Activated CD4-positive, alpha-beta T cell treated with anti-CD3 and anti-CD28 coated beads, Interleukin-2, Interleukin-4, amounts not matched to agents 100 ng/mL and 50 ng/mL, durations not matched to agents 16 hours and 8 hours (primary cell): ENCODE measurements at regions not wholly inside any gene's neighbourhood (a gene's known extent, or its start where the extent isn't known, plus 50 kb on each side); places are given as distances from the start of the nearest gene placed in this dataset.
"Not testable (repeated sequence)": the region's sequence is repeated elsewhere in the genome, so short reads cannot be mapped to it uniquely, and the experiment has no call there.

Experiments
- DNase-seq: peaks from one replicate; pipeline ENCODE4 v3.0.0-alpha.2; 2020; ENCODE audit warnings: low spot score

DNA sequence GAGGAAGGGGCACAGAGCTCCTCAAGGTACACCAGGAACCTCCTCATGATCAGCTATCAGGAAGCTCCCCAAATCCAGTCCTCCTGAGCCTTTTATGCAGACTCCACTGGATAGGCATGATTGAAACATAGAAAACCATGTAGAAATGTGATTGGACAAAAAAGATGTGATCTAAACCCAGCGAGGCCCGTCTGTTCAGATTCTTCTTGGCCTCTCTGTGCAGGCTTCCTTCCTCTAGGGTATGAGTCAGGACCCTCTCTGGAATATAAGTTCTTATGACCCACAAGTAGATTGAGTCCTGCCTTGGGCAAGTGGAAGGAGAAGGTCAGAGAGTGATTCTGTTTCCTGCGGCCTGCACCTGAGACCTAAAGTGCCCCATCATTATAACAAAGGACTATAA lies 166.3 kb downstream of the PHLDA1 start:
- no peak for DNase-seq

DNA sequence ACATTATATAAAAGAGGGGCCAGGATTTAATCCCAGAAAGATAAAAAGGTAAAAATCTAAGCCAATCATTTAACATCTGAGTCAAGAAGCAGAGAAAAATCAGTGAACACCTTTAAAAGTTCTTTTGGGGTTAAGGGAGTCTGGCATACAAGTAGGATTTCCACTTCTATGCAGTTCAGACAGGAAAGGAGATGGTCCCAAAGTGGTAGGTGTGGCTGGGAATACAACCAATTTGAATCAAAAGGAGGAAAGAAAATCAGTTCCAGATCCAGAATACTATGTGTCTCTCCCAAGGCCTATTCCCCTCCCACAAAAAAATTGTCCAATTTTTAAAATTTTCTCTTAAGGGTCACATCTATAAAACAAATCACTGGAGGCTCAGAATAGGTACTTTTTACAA lies 167.4 kb downstream of the PHLDA1 start:
- no peak for DNase-seq

DNA sequence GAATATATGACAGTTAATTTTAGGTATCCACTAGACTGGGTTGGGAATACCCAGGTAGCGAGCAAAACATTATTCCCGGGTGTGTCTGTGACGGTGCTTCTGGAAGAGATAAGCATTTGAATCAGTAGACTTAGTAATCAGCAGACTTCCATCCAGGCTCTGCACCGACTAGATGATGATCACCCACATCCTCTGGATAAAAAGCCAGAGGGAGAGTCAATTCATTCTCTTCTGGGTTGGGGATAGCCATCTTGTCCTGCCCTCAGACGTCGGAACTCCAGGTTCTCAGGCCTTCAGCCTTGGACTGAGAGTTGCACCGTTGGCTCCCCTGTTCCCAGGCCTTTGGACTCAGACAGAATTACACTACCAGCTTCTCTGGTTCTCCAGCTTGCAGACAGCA lies 168.0 kb downstream of the PHLDA1 start:
- no peak for DNase-seq

DNA sequence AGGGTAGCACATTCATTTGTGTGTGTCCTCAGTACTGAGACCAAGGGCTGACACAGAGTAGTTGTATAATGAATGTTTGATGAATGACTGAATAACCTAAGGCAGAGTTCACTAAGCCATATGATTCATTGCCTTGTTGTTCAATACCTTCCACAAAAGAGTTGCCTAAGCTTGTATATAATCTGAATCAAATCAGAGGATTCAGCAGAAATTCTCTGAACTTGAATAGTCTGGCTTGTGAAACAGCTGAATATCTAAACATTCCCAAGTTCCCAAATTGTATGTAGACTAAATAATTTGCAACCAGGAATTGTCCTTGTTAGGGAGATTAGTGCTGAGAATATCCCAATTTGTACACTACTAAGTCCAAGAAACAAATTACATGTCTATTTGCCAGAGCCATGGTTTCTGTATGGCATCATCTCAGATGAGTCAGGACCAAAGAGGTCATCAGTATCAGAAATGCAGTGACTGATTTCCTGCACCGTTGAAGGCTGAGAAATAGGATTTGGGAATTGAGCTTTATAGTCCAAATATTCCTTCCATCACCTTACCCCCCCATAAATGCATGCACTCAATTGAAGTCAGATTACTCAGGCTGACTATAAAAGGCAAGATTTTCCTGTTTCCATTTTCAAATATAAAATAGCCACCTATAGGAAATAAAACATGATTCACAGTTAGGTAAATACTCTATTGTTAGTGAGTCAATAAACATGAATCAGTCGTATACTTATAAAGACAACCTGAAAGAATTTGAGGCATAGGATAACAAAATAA lies 168.7 kb downstream of the PHLDA1 start:
- DNase-seq: no peak

DNA sequence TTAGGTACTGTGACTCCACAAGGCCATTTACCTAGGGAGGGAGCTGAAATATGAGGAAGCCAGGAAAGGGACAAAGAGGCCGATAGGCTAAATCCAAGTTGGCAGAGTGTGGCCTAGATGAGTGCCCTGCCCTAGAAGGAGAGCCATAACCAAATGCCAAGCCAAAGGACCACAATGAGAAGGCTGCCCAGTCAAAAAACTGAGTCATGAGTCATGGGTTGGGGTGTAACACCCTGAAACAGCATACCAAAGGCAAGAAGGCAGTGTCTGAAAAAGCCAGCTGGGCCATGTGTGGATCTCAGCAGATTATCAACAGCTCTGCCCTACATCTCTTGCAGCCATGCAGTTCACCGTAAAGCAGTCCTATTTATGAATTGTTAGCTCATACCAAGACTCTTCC lies 171.7 kb downstream of the PHLDA1 start:
- DNase-seq: no peak

DNA sequence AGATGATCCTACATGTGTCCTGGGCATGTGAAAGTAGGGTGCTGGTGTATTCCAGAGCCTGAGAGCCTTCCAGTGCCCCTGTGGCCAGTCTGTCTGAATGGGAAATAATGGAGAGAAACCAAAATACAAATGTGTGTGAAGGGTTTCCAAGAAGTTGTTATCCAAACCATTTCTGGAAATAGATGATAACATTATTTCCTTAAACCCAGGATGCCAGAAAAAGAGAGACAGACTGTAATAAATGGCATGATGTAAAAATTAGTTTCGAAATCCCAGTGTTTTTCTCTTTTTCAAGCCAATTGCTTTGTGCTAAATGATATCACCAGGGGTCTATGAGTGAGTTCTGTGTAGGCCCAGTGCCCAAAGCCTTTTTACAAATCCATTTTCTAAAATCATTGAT lies 175.3 kb downstream of the PHLDA1 start:
- no peak for DNase-seq

DNA sequence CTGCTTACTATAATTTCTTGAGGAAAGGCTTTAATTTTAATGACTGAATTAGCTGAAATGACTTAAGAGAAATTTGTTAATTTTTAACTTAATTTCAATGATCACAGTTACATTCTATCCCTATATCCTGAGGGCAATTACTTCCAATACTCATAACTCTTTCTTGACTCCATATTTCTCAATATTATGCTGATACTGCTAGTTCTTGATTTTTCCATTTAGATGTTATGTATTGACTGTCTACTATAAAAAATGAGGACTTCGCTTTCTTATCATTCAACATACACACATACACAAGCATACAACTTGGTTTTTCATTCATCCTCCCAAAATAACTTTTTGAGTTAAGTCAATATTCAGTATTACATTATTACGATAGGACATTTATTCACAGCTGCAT lies 176.2 kb downstream of the PHLDA1 start:
- DNase-seq: no peak

DNA sequence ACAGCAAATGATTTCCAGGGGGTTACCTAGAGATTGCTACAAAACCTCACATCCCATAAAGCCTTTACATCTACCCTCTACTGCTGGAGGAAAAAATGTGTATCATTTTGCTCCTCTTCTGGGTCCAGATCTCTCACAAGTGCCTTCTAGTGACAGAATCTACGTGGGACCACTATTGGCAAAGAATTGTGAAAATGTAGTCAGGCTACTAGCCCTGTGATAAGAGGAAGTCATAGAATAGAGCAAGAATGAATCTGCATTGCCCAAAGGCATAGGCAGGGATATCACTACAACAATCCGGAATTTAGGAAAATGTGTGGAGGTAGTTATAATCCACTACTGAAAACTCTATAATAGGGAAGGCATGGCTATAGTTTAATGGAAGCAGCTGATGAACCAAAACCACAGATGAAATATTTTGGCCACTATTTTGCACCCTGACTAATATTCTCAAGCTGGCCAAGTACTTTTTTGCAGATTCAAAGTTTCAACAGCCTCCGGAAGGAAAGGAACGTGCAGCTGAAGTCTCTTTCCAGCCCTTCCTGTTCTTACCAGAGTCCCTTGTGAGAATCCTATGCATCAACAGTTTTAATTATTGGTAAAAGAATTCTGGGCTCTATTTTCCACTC lies 176.8 kb downstream of the PHLDA1 start:
- no peak for DNase-seq

DNA sequence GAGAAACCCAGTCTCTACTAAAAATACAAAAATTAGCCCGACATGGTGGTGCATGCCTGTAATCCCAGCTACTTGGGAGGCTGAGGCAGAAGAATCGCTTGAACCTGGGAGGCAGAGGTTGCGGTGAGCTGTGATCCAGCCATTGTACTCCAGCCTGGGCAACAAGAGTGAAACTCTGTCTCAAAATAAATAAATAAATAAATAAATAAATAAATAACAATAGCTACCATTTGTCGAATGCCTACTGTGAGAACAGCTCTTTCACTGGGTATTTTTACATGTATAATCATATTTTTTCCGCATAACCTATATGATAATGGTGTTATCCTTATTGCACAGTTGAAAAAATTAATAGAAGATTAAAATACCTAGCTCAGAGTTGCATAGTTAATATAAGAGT lies 177.4 kb downstream of the PHLDA1 start:
- DNase-seq: not testable (repeated sequence)

DNA sequence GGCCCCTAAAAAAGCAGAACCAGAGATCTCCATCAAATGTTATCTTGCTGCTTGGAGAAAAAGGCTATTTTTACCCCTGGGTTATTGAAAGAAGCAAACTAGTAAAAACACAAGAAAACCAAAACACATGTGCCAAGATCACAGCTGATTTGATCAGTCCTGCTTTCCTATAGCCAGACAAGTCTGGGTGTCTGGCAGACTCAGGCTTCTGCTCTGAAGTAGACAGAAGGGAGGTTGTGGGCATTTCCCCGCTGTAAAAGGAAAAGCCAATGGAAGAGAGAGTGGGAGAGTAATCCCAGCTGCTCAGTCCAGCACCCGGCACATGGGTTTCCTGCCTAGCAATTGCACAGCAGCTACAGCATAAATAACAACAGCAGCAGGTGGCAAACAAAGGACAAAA lies 177.9 kb downstream of the PHLDA1 start:
- DNase-seq: no peak

DNA sequence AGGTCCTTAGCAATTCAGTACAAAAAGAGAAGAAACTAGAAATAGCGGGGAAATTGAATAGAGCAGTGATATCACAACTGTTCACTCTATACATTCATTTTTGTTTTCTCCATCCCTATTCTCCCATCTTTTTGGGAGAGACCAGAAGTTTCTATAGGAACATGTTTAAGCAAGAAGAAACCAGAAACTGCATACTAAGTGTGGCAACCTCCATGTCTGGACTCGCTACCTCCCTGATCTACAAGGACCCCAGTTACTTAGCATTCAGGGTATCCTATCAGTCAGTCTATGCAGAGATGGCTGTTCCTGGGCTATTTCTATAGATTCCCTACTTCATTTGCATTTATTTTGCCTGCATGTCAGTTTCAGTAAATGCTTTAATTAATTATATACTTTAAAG lies 178.6 kb downstream of the PHLDA1 start:
- no peak for DNase-seq

DNA sequence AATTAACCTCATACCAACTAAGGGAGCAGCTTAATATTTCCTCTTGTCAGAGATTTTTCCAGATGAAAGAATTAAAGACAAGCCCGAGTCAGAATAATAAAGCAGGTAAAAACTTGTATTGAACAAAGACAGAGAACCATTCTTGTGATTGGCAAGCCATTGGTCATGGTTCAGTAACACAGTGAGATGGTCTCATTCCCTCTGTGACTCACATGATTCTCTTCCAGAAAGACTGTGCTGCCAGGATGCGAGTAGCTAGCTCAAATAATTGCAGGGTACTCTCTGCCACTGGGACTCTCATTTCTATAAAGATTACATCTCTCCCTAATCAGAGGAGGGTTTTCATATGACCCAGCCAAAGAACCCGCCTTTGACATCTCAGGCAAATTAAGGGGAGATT lies 179.4 kb downstream of the PHLDA1 start:
- no peak for DNase-seq

DNA sequence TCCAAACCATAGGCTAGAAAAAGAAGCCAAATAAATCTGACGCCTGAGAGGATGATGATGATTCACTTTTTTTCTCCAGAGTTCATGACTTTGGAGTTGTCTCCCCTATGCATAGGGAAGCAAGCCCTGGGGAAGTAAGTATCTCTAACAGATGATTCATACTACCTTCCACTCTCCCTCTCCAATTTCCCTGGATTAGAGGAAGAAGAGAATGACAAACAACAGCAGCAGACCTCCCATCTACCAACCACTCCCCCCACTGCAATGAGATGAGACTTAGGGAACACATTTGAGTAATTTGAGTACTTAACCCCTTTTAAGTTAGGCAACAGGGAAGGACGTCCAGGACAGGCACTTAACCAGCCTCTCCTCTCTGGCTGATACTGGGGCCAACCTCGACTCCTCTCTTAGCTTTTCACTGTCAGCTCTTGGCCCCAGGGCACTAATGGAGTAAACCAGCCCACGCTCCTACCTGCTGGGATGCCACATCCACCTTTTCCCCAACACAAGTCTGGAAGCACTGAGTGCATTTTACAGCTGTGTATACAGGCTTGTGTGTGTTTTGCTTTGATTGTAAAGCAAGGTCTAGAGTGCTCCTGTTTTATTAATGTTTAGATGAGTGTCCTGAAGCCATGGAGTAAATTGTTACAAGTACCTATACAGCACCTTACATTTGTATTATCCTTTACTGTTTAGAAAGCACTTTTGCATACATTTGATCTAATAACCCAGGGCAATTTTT lies 180.7 kb downstream of the PHLDA1 start:
- DNase-seq: no peak

DNA sequence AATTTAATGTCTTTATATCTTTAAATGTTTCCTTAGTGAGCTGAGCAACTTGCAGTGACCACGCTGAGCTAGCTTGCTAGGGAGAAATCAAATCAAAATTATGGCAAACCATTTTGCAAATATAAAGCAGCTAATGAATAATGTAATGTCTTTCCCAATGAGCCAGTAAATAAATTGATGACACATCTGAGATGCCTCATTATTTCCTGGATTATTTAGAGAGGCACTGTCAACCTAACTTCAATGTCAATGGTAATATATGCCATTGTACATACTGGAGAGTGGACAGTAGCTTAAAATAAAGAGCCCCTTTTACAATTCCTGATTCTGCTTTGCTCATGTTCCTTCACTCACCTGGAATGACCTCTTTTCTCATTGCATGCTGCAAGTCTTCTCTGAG lies 182.6 kb downstream of the PHLDA1 start:
- DNase-seq: no peak

DNA sequence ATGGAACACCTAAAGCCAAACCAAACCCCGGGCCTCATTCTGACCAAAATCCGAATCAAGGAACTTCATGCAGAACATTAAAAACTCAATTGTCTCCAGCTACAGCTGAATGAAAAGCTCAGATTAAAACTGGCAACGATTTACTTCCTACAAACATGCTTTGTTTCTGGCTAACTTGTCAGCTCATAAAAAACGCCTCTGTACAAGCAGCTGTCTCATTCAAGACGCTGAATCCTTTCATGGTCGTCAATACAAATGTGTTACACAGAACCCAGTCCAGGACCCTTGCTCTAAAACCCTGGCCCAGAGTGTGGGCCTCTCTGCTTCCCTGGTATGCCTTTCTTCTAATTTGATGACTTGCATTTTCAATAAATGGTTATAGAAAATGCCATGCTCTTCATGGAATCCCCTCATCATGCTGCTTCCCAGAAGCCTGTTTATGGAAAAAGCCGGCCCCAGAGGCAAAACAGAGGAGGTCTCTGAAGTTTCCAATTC lies 183.1 kb downstream of the PHLDA1 start:
- DNase-seq: no peak

DNA sequence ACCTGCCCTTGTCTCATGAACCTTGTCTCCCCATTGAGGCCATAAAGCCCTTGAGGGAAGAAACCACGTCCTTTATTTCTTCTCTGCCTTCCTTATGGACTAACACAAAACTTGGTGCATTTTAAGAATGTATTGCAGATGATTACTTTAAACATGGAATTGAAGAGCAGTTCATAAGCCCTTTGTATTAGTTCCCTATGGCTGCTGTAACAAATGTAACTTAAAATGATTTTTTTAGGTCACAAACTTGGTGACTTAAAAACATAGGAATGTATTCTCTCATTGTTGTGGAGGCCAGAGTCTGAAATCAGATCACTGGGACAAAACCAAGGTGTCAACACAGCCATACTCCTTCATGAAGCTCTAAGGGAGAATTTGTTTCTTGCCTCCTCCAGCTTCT lies 185.5 kb downstream of the PHLDA1 start:
- no peak for DNase-seq

DNA sequence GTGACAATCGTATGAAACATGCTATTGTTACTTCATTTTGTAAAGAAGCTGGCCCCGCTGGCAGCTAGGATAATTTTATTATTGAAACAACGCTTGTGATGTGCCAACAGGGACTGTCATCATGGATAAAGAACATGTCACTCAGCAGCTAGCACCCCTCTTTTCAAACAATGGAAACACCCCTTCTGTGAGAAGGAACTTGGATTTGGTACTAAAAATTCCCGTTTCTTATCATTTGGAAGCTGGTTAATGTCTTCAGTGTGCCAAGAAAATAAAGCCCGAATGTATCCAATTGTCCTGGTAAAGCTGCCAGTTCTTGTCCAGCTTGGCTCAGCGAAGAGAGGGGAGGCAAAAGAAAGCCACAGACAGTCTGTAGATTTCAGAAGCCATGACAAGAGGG lies 186.6 kb downstream of the PHLDA1 start:
- no peak for DNase-seq

DNA sequence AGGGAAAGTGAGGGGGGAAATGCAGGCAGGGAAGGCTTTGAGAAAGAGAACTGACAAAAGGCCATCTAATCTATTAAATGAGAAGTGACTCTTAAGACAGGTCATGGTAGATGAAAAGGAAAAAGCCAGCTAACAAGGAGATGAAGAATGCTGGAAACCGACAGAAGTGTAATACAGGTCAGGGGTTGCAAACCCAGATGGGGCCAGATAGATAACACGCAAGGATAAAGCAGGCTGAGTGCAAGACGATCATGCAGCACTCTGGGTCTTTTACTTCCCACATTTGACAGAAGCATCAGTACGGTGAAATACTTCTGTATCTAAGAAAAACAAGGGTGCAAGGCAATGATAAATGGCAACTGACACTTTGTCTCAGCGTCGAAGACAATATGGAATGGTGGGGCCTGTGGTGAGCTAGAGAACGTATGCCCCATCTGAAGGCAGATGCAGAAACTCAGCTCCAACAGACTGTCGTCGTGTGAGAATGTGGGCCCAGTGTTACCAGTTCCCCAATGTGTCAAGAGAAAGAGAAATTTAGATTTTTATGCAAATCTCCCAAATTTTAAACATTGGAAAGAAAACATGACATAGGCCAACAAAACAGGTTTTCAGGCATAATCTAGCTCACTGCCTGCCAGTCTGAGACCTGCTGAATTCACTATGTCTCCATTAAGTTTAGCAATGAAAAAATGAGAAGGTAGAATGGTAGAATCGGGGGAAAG lies 187.4 kb downstream of the PHLDA1 start:
- DNase-seq: no peak

DNA sequence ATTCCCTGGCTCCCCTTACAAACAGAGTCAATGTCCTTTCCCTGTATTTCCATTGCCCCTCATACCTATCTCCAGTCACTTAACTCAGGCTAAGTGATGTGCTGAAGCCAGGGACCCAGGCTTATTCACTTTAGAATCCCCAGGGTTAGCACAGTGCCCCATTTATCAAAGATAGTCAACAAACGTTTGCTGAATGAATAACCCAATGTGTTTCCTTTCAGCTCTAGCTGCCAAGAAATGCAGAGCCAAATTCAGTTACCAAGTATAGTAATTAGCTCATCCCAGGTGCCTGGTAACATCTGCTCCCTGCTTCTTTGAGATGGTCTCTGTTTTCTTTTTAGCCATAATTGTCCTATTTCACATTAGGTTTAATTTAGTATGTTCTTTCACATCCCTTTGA lies 189.5 kb downstream of the PHLDA1 start:
- DNase-seq: no peak

DNA sequence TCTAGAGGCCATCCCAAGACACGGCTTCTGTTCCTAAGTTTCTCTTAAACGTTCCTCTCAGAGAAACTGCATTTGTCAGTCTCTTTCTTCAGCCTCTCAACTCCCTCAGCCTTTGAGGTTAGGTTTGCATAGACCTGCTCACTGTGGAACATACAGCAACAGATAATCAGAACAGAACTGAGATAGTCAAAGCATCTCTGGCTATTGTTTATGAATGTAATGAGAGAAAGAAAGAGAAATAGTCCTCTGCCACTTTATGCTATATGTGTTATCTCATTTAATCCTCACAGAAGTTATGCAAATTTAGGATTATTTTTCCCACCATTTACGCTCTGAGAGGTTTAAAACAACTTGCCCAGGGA lies 190.6 kb downstream of the PHLDA1 start:
- DNase-seq: no peak

DNA sequence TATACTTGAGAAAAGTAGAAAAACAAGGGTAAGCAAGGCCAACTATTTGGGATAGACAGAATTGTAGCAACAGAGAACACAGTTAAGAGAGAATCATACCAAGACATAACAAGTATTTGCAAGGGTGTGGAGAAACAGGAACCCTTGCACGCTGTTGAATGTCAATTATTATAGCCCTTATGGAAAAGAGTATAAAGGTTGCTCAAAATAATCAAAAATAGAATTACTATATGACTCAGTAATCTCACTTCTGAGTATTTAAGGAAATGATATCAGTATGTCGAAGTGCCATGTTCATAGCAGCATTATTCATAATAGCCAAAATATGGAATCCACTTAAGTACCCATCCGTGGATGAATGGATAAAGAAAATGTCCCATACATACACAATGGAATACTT lies 193.3 kb downstream of the PHLDA1 start:
- DNase-seq: peak; percentile 15

DNA sequence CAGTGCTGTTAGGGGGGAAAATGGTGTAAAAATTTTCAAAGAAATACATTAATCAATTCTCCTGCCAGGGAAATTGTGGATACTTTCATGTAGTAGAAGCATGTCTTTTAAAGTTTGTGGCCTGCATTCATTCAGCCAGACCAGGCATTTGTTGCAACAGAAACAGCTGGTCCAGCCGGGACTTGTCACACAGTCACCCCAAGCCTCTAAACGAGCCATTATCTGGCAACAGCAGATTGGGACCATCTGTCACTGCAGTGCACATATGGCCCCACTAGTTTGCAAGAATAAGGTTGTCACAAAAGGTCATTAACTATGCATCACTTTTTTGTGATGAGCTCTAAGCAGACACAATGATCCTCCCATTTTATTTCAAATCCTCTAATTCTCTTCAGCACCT lies 193.9 kb downstream of the PHLDA1 start:
- no peak for DNase-seq

DNA sequence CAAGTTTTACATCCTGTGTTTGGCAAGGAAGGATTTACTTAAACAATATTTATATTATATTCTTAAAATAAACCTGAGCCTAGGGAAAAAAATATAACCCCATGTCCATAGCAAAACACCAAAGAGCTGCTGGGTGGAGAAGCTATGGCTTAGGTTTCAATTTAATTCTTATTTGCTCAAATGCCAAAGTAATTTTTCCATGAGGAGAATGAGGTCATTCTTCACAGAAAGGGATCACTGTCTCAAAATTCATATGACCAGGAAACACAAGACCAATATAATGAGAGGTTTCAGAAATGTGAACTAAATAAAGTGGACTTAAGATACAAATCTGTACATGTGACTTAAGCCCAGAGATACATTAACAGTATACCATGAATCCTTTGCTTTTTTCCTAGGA lies 195.0 kb downstream of the PHLDA1 start:
- no peak for DNase-seq
